AG04450 (cell line): ENCODE measurements at regions not wholly inside any gene's neighbourhood (a gene's known extent, or its start where the extent isn't known, plus 50 kb on each side); places are given as distances from the start of the nearest gene placed in this dataset.

Experiments
- CTCF ChIA-PET: fragments of 300-600, 350-600 bp; formaldehyde crosslinking; extraction: SDS; loops from one replicate; lab custom pipeline; 2022; ENCODE audit warnings: antibody characterized with exemption, inconsistent platforms; lab: Charles Lee
- POLR2A ChIA-PET: fragments of 350-600 bp; formaldehyde crosslinking; extraction: SDS; loops from one replicate; lab custom pipeline; 2021; ENCODE audit warnings: antibody characterized with exemption, inconsistent platforms; lab: Yijun Ruan, JAX
- DNase-seq: peaks from one replicate; pipeline ENCODE4 v3.0.0-alpha.2; 2011; ENCODE audit warnings: low read depth, low spot score
- H3K27ac ChIP-seq: one replicate; pipeline ENCODE4 v1.5.1; 2012; ENCODE audit warnings: low read depth, low read length, control low read depth
- H3K27me3 ChIP-seq: one replicate; pipeline ENCODE4 v1.6.0; 2012; ENCODE audit warnings: low read length; ENCODE audit not compliant: control insufficient read depth, insufficient read depth
- H3K4me3 ChIP-seq: 2 replicates; pipeline ENCODE4 v1.5.1; 2011; ENCODE audit warnings: mild to moderate bottlenecking, low read depth, low read length, control low read depth
- H3K9me3 ChIP-seq: 2 replicates; pipeline ENCODE4 v1.5.1; 2012; ENCODE audit warnings: low read length; ENCODE audit not compliant: control insufficient read depth, insufficient read depth
- CTCF ChIP-seq: IDR thresholded peaks from 2 replicates; pipeline ENCODE4 v1.5.1; 2011; ENCODE audit warnings: low read depth, low read length, control low read depth, inconsistent platforms

GRCh38 chr4:27176881-27177280, 316.2 kb downstream of the STIM2 start:
- ChIA-PET POLR2A (no interaction called here), CTCF (no interaction called here)
- H3K9me3 ChIP-seq = no peaks in the 10 kb centered on the region

GRCh38 chr4:27178061-27178460, 317.4 kb downstream of the STIM2 start:
- Histone ChIP-seq H3K9me3 (no peaks in the 10 kb centered on the region), H3K27me3 (no peaks in the 10 kb centered on the region), H3K27ac (no peak overlapping the region), H3K4me3 (no peak overlapping the region)
- ChIA-PET POLR2A (no interaction called here), CTCF (no interaction called here)
- no peak for DNase-seq
- TF ChIP-seq CTCF = no peak

More at GRCh38 chr4:27176881-27177280, 316.2 kb downstream of the STIM2 start:
- Histone ChIP-seq H3K4me3 (no peak overlapping the region), H3K27ac (no peak overlapping the region), H3K27me3 (no peaks in the 10 kb centered on the region)
- TF ChIP-seq CTCF = no peak
- no peak for DNase-seq

- Histone ChIP-seq H3K4me3 (no peak overlapping the region), H3K9me3 (no peaks in the 10 kb centered on the region), H3K27me3 (no peaks in the 10 kb centered on the region), H3K27ac (no peak overlapping the region)
- POLR2A ChIA-PET = no interaction called here
- no peak for DNase-seq
- no peak for TF ChIP-seq CTCF
- CTCF ChIA-PET = no interaction called here
Observed at GRCh38 chr4:27181693-27182092, 321.1 kb downstream of the STIM2 start.

GRCh38 chr4:27182211-27182610, 321.6 kb downstream of the STIM2 start:
- no peak overlapping the region for H3K4me3 ChIP-seq
- TF ChIP-seq CTCF = no peak
- POLR2A ChIA-PET = no interaction called here
- H3K27ac ChIP-seq = no peak overlapping the region
- CTCF ChIA-PET = no interaction called here
- H3K9me3 ChIP-seq = no peaks in the 10 kb centered on the region
- no peak for DNase-seq
- no peaks in the 10 kb centered on the region for H3K27me3 ChIP-seq

- DNase-seq = no peak
- Histone ChIP-seq H3K27ac (no peak overlapping the region), H3K4me3 (no peak overlapping the region), H3K27me3 (no peaks in the 10 kb centered on the region), H3K9me3 (no peaks in the 10 kb centered on the region)
- POLR2A ChIA-PET = no interaction called here
- no peak for TF ChIP-seq CTCF
- CTCF ChIA-PET = no interaction called here
Observed at GRCh38 chr4:27184508-27185155, 324.0 kb downstream of the STIM2 start.
